GM19035 (cell line): ENCODE measurements at regions not wholly inside any gene's neighbourhood (a gene's known extent, or its start where the extent isn't known, plus 50 kb on each side); places are given as distances from the start of the nearest gene placed in this dataset.
"Not testable (repeated sequence)": the region's sequence is repeated elsewhere in the genome, so short reads cannot be mapped to it uniquely, and the experiment has no call there.

ENCODE experiments used
- ATAC-seq: cut with Tn5 transposase; IDR thresholded peaks from one replicate; pipeline ENCODE4 v1.9.1; 2021; ENCODE audit not compliant: unreplicated experiment

GRCh38 chr19:30267332-30267731 lies 104.9 kb upstream of the ZNF536 start:
- no peak for ATAC-seq

GRCh38 chr19:30268601-30269000 lies 103.6 kb upstream of the ZNF536 start:
- no peak for ATAC-seq

- no peak for ATAC-seq
Observed at GRCh38 chr19:30269638-30270037, 102.5 kb upstream of the ZNF536 start.

DNA sequence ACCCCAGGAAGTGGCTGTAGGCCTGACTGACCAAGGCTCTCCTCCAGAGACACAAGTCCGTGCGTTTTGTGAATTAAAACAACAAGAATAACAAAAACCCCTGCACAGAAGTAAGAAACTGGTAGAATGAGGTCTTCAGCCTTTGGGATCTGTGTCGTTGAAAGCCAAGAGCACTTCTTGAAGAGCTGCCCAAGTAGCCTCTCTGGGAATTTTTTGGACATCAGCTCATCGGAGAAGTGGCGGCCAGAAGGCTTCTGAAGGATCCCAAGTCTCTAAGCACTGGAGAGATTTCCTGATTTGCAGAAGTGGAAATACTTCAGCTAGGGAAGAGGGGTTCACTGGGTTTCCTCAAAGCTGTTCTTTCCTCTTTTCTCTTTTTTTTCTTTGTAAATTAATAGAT lies 100.4 kb upstream of the ZNF536 start:
- ATAC-seq = no peak

DNA sequence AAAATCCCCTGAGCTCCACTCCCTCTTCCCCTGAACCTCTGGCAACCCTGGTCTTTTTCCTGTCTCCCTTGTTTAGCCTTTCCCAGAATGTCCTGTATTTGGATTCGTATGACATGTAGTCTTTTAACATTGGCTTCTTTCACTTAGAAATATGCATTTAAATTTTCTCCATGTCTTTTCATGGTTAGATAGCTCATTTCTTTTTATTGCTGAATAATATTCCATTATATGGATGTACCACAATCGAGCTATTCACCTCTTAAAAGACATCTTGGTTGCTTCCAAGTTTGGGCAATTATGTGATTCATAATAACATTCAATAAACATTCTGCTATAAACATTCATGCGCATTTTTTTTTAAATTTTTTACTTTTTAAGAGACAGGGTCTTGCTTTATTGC lies 99.6 kb upstream of the ZNF536 start:
- no peak for ATAC-seq

- no peak for ATAC-seq
Observed at GRCh38 chr19:30273184-30273583, 99.0 kb upstream of the ZNF536 start.

DNA sequence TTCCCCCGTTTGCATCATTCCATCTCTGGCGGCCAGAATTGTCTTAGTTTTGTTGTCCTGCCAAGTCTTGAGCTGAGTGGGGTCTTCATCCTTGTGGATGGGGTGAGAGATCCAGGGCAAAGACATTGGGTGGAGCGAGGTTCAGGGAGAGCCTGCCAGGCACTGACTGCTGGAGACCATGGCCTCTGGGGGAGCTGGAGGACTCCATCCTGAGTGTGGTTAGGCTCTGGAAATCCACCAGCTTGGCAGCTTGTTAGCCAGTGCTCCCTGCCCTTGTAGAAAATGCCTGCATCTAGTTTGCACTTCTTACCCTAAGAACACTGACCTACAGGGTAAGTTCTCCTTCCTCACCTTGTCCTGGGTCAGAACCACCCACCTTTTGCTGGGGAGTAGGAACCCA lies 97.2 kb upstream of the ZNF536 start:
- no peak for ATAC-seq

DNA sequence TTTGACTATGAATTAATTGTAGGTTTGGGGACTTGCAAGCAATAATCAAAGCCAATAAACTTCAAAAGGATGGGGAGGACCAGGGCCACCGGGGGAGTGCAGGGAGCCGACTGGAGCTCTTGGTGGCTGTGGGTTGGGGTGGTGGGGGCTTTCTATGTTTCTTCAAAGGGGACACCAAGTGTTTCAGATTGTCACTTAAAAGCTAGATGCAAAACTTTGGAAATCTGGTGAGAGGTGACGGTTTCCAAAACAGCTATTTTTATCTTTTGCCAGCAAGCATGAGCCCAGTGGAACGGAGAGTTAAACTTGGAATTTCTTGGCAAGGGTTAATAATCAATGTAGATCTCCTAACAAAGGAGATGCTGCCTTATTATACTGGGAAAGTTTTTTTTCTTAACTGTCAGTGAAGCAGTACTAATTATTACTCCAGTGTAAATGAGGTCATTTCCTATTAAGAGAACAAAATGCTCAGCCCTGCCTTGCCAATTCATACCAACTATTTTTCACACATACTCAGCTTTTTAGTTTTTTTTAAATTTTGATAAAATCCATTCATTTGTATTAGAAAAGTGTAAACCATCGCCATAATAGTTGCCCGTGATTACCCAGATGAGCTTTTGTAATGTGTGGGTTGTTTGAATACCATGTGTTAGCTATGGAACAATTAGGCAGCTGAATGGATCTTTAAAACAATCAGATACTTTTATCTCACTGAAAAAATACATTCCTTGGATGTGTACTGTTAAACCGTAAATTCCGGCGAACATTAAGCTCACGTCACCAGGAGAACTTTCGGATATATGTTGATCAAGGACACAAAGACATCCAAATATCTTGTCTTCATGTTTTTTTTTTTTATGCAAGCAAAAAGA lies 95.9 kb upstream of the ZNF536 start:
- ATAC-seq = no peak

DNA sequence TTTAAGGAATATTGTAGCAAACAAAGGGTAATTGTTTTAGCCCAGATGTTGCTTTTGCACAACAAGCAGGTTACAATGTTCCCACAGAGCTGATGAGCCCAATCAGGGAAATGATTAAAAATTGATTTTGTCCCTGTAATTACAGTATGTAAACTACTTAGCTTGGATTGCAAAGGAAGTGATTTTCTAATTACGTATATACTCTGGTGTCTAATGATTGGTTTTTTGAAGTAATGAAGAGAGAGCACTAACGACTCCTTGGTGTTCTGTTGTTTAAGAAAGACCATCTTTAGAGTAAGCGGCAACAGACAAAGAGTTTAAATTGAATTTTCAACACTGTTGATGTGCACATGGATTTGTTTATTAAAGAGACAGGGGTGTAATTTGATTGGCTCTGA lies 95.3 kb upstream of the ZNF536 start:
- ATAC-seq = no peak

- no peak for ATAC-seq
Observed at GRCh38 chr19:30277941-30278881, 94.0 kb upstream of the ZNF536 start.

DNA sequence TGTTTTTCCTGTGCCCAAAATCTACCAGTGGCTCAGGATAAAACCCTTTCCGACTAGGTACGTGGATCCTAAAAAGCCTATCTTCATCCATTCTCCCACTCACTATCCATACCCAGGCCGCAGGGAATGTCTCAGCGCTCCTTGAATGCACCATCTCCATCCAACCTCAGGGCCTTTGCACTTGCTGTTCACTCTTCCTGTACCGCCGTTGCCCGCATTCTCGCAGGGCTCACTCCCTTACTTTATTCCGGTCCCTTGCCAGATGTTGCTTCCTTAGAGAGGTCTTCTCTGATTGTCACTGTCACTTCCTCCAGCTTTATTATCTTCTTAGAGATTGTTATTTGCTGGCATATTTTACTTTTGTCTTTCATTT lies 93.3 kb upstream of the ZNF536 start:
- ATAC-seq = no peak

- no peak for ATAC-seq
Observed at GRCh38 chr19:30280018-30280417, 92.2 kb upstream of the ZNF536 start.

- no peak for ATAC-seq
Observed at GRCh38 chr19:30281906-30282305, 90.3 kb upstream of the ZNF536 start.

GRCh38 chr19:30283556-30283955 lies 88.6 kb upstream of the ZNF536 start:
- ATAC-seq = no peak

DNA sequence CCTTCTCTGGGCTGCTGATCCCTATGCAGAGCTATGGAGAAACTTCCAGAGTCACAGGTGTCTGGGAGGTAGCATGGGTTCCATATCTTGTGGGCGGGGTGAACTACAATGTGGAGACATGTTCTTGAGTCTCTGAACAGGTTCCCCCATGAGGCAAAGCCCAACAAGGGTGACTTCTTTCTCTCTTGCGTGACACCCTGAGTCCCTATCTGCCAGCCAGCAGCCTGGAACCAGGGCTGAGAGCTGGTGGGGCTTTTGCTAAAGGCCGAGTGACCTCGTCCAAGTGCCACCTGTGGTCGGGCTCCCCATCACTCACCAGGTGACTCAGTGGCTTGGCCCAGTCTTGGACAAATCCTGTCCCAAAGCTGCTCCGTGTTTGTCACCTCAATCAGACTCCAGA lies 88.0 kb upstream of the ZNF536 start:
- ATAC-seq = no peak

- no peak for ATAC-seq
Observed at GRCh38 chr19:30284885-30285284, 87.3 kb upstream of the ZNF536 start.

DNA sequence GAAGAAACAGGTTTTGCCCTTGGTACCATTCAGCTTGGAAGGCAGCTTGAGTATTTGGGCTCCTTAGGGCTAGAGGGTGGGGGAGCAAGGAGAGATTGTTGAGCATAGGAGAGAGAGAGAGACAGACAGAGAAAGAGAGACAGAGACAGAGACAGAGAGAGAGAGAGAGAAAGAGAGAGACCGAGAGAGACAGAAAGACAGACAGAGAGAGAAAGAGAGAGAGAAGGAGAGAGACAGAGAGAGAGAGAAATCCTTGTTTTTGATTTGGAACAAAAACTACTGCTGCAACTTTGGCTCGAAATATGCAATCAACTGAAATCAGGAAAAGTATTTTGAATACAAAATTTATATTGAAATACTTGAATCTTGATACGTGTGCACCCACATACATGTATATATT lies 85.8 kb upstream of the ZNF536 start:
- ATAC-seq = no peak

DNA sequence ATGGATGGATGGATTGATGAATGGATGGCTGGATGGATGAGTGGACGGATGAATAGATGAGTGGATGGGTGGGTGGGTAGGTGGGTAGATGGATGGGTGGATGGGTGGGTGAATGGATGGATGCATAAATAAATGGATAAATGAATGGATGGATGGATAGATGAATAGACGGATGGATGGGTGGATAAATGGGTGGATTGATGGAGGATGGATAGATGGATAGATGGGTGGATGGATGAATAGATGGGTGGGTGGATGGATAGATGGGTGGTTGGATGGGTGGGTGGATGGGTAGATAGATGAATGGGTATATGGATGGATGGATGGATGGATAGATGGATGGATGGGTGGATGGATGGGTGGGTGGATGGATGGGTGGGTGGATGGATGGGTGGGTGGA lies 84.9 kb upstream of the ZNF536 start:
- no peak for ATAC-seq

DNA sequence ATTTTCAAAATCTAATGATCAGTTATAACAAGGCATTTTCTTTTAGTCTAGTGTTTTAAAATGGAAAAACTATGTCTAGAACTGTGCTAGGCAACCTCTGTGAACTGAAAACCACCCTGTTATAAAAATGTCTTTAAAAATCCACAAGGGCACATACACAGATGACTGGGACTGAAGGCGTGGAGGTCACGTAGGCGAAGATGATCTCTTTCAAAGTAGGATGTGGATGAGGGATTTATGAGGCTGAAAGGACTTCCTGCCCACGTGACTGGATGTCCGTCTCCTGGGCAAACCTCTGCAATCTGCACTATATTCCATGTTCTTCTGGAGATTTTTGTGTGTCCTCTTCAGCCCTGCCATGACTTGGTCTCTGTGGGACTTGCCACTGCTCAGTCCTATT lies 84.2 kb upstream of the ZNF536 start:
- no peak for ATAC-seq

GRCh38 chr19:30288911-30289310 lies 83.3 kb upstream of the ZNF536 start:
- ATAC-seq = no peak

DNA sequence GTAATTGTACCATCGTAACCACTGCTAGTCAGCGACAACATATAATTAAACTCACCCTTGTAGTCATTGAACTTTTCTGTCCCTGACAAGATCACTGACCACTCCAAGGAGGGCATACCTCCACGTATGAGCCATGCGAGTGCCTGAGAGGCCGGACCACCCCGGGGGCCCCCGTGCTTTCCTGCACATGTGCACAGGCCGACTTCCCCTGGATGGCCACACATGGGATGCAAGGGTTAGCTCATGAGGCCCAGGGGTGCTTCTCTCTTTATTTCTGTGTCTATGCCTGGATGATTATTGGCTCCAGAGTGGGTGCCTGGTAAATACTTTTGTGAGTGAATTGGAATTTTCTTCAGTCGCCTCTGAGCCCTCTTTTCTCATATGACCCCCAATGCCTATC lies 82.8 kb upstream of the ZNF536 start:
- no peak for ATAC-seq

- not testable (repeated sequence) for ATAC-seq
Observed at GRCh38 chr19:30290805-30291204, 81.4 kb upstream of the ZNF536 start.
